ENCODE measurements at regions not wholly inside any gene's neighbourhood (a gene's known extent, or its start where the extent isn't known, plus 50 kb on each side); places are given as distances from the start of the nearest gene placed in this dataset.

DNA sequence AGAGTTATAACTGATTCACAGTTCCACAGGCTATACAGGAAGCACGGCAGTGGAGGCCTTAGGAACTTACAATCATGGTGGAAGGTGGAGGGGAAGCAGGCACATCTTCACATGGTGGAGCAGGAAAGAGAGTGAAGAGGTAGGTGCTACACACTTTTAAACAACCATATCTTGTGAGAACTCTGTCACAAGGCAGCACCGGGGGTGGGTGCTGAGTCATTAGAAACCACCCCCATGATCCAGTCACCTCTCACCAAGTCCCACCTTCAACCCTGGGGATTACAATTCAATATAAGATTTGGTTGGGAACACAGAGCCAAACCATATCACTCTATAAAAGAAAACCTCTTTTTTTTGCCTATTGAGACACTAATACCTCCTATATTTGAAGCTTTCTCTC lies 1108.5 kb upstream of the CDH2 start:
- WGBS, 2 donors, result 78 to 90% methylated on average over 2 of the region's 2 CpGs

DNA sequence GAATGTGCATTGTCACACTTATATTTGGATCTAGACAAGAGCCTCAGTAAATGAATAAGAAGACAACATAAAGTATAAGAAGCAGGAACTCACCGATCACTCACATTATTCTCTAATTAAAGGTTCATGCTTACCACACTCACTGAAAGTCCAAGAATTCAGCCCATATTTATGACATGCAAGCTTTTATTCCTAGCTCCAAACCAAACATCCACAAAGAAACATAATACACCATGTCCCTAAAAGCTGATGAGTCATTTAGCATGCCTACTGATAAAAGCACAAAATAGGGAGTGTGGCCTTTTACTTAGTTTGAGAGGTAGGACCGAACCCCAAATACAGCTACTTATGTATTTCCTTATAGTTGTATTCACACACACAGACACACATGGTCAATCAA lies 1094.6 kb upstream of the CDH2 start:
- intact Hi-C loops (cut with DNase I), result no loop called here

More for the DNA sequence above, 1108.5 kb upstream of the CDH2 start:
- Histone ChIP-seq H3K27me3 (no peaks in the 10 kb centered on the region), H3K4me1 (no peaks in the 10 kb centered on the region), H3K4me3 (replicated peaks in 1 of 3) (no peak overlapping the region), H3K9me3 (no peaks in the 10 kb centered on the region), H3K36me3 (no peaks in the 10 kb centered on the region), H3K27ac (no peak overlapping the region)
- intact Hi-C loops (cut with DNase I), result no loop called here
- DNase-seq, result no peak
- TF ChIP-seq, protein P1, sequence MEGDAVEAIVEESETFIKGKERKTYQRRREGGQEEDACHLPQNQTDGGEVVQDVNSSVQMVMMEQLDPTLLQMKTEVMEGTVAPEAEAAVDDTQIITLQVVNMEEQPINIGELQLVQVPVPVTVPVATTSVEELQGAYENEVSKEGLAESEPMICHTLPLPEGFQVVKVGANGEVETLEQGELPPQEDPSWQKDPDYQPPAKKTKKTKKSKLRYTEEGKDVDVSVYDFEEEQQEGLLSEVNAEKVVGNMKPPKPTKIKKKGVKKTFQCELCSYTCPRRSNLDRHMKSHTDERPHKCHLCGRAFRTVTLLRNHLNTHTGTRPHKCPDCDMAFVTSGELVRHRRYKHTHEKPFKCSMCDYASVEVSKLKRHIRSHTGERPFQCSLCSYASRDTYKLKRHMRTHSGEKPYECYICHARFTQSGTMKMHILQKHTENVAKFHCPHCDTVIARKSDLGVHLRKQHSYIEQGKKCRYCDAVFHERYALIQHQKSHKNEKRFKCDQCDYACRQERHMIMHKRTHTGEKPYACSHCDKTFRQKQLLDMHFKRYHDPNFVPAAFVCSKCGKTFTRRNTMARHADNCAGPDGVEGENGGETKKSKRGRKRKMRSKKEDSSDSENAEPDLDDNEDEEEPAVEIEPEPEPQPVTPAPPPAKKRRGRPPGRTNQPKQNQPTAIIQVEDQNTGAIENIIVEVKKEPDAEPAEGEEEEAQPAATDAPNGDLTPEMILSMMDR (IDR thresholded peaks at IDR 0.05), result no peak
- TF ChIP-seq POLR2A (IDR thresholded peaks at IDR 0.05), result no peak

DNA sequence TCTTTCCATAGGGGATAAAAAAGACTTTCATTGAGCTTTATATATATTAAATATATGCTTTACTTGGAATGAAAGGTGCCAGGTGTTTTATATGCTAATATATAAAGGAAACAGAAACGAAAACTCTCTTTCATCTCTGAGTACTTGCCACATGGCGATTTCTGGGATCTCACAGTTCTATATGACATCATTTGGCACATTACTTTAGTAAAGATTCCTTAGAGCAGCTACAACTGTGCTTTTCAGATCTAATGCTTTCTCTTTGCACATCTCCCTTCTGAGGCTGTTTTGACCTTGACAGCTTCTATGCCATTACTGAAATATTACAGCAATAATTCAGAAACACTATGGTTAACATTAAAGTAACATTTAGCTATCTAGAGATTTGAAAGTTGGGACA lies 1082.9 kb upstream of the CDH2 start:
- no peaks in the 10 kb centered on the region for H3K27me3 ChIP-seq
- 72 to 86% methylated on average over 2 of the region's 2 CpGs for WGBS, 2 donors
- TF ChIP-seq, protein P1 (IDR thresholded peaks at IDR 0.05), result no peak
- TF ChIP-seq POLR2A (IDR thresholded peaks at IDR 0.05), result no peak
- no peaks in the 10 kb centered on the region for H3K36me3 ChIP-seq
- no peak overlapping the region for H3K27ac ChIP-seq
- H3K4me1 ChIP-seq, result no peaks in the 10 kb centered on the region
- intact Hi-C loops (cut with DNase I), result no loop called here
- no peak overlapping the region for H3K4me3 ChIP-seq (replicated peaks in 1 of 3)
- no peaks in the 10 kb centered on the region for H3K9me3 ChIP-seq
- DNase-seq, result no peak

More for the DNA sequence above, 1094.6 kb upstream of the CDH2 start:
- Histone ChIP-seq H3K4me1 (no peaks in the 10 kb centered on the region), H3K4me3 (replicated peaks in 1 of 3) (no peak overlapping the region), H3K27me3 (no peaks in the 10 kb centered on the region), H3K27ac (no peak overlapping the region), H3K36me3 (no peaks in the 10 kb centered on the region), H3K9me3 (no peaks in the 10 kb centered on the region)
- WGBS, 2 donors, result 88 to 94% methylated on average over 2 of the region's 2 CpGs
- TF ChIP-seq, protein P1 (IDR thresholded peaks at IDR 0.05), result no peak
- no peak for TF ChIP-seq POLR2A (IDR thresholded peaks at IDR 0.05)
- DNase-seq, result no peak

DNA sequence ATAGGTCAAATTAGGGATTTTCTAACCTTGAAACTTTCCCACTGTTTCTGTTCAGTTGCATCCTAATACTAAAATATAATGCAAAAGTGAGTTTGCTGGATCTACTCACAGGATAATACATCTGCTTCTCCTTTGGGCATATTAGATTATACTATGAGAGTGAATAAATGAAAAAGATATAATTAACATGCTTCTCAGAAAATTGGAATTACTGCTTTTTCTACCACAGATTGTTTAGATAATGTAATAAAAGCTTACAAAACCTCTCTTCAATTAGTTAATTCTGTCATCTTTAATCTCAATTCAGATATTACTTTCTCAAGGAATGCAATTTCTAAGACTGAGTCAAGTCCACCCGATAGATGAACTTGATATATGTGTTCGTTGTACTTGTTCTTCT lies 1077.2 kb upstream of the CDH2 start:
- H3K4me1 ChIP-seq, result no peaks in the 10 kb centered on the region
- TF ChIP-seq, protein P1 (IDR thresholded peaks at IDR 0.05), result no peak
- no peak for TF ChIP-seq POLR2A (IDR thresholded peaks at IDR 0.05)
- H3K4me3 ChIP-seq (replicated peaks in 1 of 3), result no peak overlapping the region
- 90 to 95% methylated on average over 2 of the region's 2 CpGs for WGBS, 2 donors
- intact Hi-C loops (cut with DNase I), result no loop called here
- H3K27me3 ChIP-seq, result no peaks in the 10 kb centered on the region
- no peak for DNase-seq
- H3K36me3 ChIP-seq, result no peaks in the 10 kb centered on the region
- H3K27ac ChIP-seq, result no peak overlapping the region
- H3K9me3 ChIP-seq, result no peaks in the 10 kb centered on the region

DNA sequence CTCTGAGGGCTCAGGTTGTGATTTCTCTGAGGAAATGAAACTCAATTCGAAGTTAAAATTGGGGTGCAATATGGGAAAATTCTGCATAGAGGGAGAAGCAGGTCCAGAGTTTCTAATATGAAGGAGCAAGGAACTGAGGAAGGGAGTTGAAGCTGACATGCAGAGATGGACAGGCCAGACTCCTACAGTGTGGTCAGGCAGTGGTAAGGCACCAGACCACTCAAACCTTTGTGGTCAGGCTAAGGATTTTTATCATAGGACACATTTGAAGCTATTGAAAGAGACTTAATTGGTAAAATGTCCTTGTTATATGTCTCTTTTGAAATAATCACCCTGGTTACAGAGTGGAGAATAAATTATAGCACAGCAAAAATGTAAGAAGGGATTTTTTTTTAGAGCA lies 1074.8 kb upstream of the CDH2 start:
- Histone ChIP-seq H3K27me3 (no peaks in the 10 kb centered on the region), H3K4me3 (replicated peaks in 1 of 3) (no peak overlapping the region), H3K4me1 (no peaks in the 10 kb centered on the region), H3K36me3 (no peaks in the 10 kb centered on the region), H3K9me3 (no peaks in the 10 kb centered on the region), H3K27ac (no peak overlapping the region)
- 65 to 69% methylated on average over 1 of the region's 1 CpG for WGBS, 2 donors
- intact Hi-C loops (cut with DNase I), result no loop called here
- TF ChIP-seq, protein P1 (IDR thresholded peaks at IDR 0.05), result no peak
- TF ChIP-seq POLR2A (IDR thresholded peaks at IDR 0.05), result no peak
- no peak for DNase-seq
